T-cell (primary cell): ENCODE measurements at regions not wholly inside any gene's neighbourhood (a gene's known extent, or its start where the extent isn't known, plus 50 kb on each side); places are given as distances from the start of the nearest gene placed in this dataset.

Experiments used
- ATAC-seq, 4 experiments: fragments of 200-7000 bp in 3 of 4; fragments of 150-1000 bp in 1 of 4; cut with Tn5 transposase; replicated peaks in 1 of 4; 1 replicate in 3 of 4; 2 replicates in 1 of 4; pipeline ENCODE4 v1.10.0; 2021; ENCODE audit warnings: moderate library complexity in 3 of 4, mild to moderate bottlenecking in 2 of 4, moderate number of reproducible peaks in 1 of 4
- CTCF ChIA-PET, 2 donors: fragments of 300-600 bp; sonication (Branson Sonifier 250); formaldehyde crosslinking; loops; one replicate each; lab custom pipeline; 2022; ENCODE audit warnings: antibody characterized with exemption in 2 of 2; lab: Charles Lee
- POLR2A ChIA-PET, 2 donors: fragments of 300-600 bp; sonication (Branson Sonifier 250); formaldehyde crosslinking; loops; one replicate each; lab custom pipeline; 2022; ENCODE audit warnings: antibody characterized with exemption in 2 of 2; lab: Charles Lee
- DNase-seq, 35 experiments: peaks; one replicate each; pipeline versions ENCODE4 v3.0.0 to v3.0.0-alpha.2; 2013 to 2023
- H3K27ac ChIP-seq: one replicate; pipeline ENCODE4 v1.5.1; 2013; ENCODE audit warnings: low read length
- H3K27me3 ChIP-seq, 2 experiments: replicated peaks in 1 of 2; 1 replicate in 1 of 2; 2 replicates in 1 of 2; pipeline versions ENCODE4 v1.6.1 to v1.7.0; 2013; ENCODE audit warnings: low read length in 1 of 2, mixed read lengths in 1 of 2; ENCODE audit not compliant: control insufficient read depth in 2 of 2, insufficient read depth in 2 of 2; ENCODE audit errors: extremely low read depth in 1 of 2
- H3K36me3 ChIP-seq, 2 donors: 1 replicate in 1 of 2; 2 replicates in 1 of 2; pipeline versions ENCODE4 v1.6.1 to v1.7.0; 2013; ENCODE audit warnings: low read length in 1 of 2; ENCODE audit not compliant: control insufficient read depth in 2 of 2, insufficient read depth in 1 of 2; ENCODE audit errors: extremely low read depth in 1 of 2
- H3K4me1 ChIP-seq, 2 experiments: 1 replicate in 1 of 2; 2 replicates in 1 of 2; pipeline versions ENCODE4 v1.6.1 to v1.7.0; 2013; ENCODE audit warnings: low read length in 2 of 2, mixed read lengths in 1 of 2; ENCODE audit not compliant: insufficient read depth in 2 of 2, control insufficient read depth in 1 of 2; ENCODE audit errors: extremely low read depth in 1 of 2
- H3K4me3 ChIP-seq, 2 donors: 1 replicate in 1 of 2; 2 replicates in 1 of 2; pipeline versions ENCODE4 v1.5.1 to v1.7.0; 2013; ENCODE audit warnings: mild to moderate bottlenecking in 2 of 2, low read length in 1 of 2, moderate library complexity in 1 of 2; ENCODE audit not compliant: control insufficient read depth in 1 of 2; ENCODE audit errors: extremely low read depth in 1 of 2
- H3K9me3 ChIP-seq: 2 replicates; pipeline ENCODE4 v1.7.0; 2013
- H3K27ac Mint-ChIP-seq, 2 donors: one replicate each; pipeline ENCODE4 v1.8.0; 2020 to 2021; ENCODE audit warnings: mild to moderate bottlenecking in 2 of 2, mixed read lengths in 2 of 2
- H3K27me3 Mint-ChIP-seq, 2 donors: one replicate each; pipeline ENCODE4 v1.8.0; 2021 to 2022; ENCODE audit warnings: mixed read lengths in 2 of 2
- H3K36me3 Mint-ChIP-seq: one replicate; pipeline ENCODE4 v1.8.0; 2021; ENCODE audit warnings: mixed read lengths
- H3K4me1 Mint-ChIP-seq, 3 donors: one replicate each; pipeline ENCODE4 v1.8.0; 2020 to 2022; ENCODE audit warnings: mixed read lengths in 3 of 3, mild to moderate bottlenecking in 1 of 3
- H3K4me3 Mint-ChIP-seq, 3 donors: one replicate each; pipeline ENCODE4 v1.8.0; 2020 to 2022; ENCODE audit warnings: mild to moderate bottlenecking in 3 of 3, mixed read lengths in 3 of 3, moderate library complexity in 3 of 3
- H3K9me3 Mint-ChIP-seq, 3 donors: one replicate each; pipeline ENCODE4 v1.8.0; 2020 to 2022; ENCODE audit warnings: mixed read lengths in 3 of 3
- WGBS: methylation state at CpG from one replicate; pipeline ENCODE4 v1.1.5; 2013; ENCODE audit warnings: missing lambda C conversion rate; ENCODE audit not compliant: insufficient coverage; 5-methylcytosine and 5-hydroxymethylcytosine counted together

- peaks cover 2 to 20% (median 7%) of the 10 kb centered on the region in 3 donors for H3K9me3 Mint-ChIP-seq
- Histone ChIP-seq H3K36me3 (no peaks in the 10 kb centered on the region), H3K9me3 (no peaks in the 10 kb centered on the region), H3K27me3 (no peaks in the 10 kb centered on the region), H3K4me1 (no peaks in the 10 kb centered on the region), H3K27ac (no peak overlapping the region), H3K4me3 (no peak overlapping the region)
- H3K27me3 Mint-ChIP-seq: no peaks in the 10 kb centered on the region
- 68% methylated on average over 5 of the region's 8 CpGs for WGBS
- CTCF ChIA-PET: no interaction called here
- H3K27ac Mint-ChIP-seq: no peak overlapping the region
- POLR2A ChIA-PET: no interaction called here
- DNase-seq: no peak
- H3K4me3 Mint-ChIP-seq: no peak overlapping the region
- no peak for ATAC-seq
- H3K4me1 Mint-ChIP-seq: no peaks in the 10 kb centered on the region
- H3K36me3 Mint-ChIP-seq: no peaks in the 10 kb centered on the region
Observed at GRCh38 chr7:70952311-70952710, 179.6 kb upstream of the GALNT17 start.

- no peaks in the 10 kb centered on the region for H3K4me1 Mint-ChIP-seq
- 71% methylated on average over 4 of the region's 6 CpGs for WGBS
Observed at GRCh38 chr7:70953331-70953741, 178.6 kb upstream of the GALNT17 start.

DNA sequence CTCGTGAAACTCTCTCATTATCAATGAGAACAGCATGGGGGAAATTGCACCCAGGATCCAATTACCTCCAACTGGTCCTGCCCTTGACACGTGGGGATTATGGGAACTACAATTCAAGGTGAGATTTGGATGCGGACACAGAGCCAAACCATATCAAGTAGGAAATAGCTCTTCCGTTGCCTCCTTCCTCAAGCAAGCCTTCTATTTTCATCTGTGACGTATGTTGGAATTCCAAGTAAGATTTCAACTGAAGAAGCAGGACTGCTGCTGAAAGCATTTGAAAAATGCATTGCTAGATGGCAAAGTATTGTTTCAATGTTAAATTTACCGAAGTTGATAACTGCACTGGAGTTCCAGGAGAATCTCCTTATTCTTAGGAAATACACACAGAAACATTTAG lies 178.1 kb upstream of the GALNT17 start:
- Mint-ChIP-seq H3K36me3 (no peaks in the 10 kb centered on the region), H3K4me3 (no peak overlapping the region), H3K9me3 (peaks cover 5 to 9% (median 7%) of the 10 kb centered on the region in 3 donors), H3K4me1 (no peaks in the 10 kb centered on the region), H3K27me3 (no peaks in the 10 kb centered on the region), H3K27ac (no peak overlapping the region)
- no peak overlapping the region for H3K4me3 ChIP-seq
- H3K36me3 ChIP-seq: no peaks in the 10 kb centered on the region
- ATAC-seq (no peak), DNase-seq (no peak)
- H3K27me3 ChIP-seq: no peaks in the 10 kb centered on the region
- ChIA-PET POLR2A (no interaction called here), CTCF (no interaction called here)
- no peaks in the 10 kb centered on the region for H3K9me3 ChIP-seq
- no peak overlapping the region for H3K27ac ChIP-seq
- no peaks in the 10 kb centered on the region for H3K4me1 ChIP-seq
- no CpG with 5 or more reads among the region's 6 CpGs for WGBS

More at GRCh38 chr7:70953331-70953741, 178.6 kb upstream of the GALNT17 start:
- Histone ChIP-seq H3K36me3 (no peaks in the 10 kb centered on the region), H3K4me1 (no peaks in the 10 kb centered on the region), H3K27me3 (no peaks in the 10 kb centered on the region), H3K9me3 (no peaks in the 10 kb centered on the region), H3K4me3 (no peak overlapping the region), H3K27ac (no peak overlapping the region)
- H3K36me3 Mint-ChIP-seq: no peaks in the 10 kb centered on the region
- no peak for DNase-seq
- ChIA-PET CTCF (no interaction called here), POLR2A (no interaction called here)
- ATAC-seq: no peak
- no peak overlapping the region for H3K27ac Mint-ChIP-seq
- no peaks in the 10 kb centered on the region for H3K27me3 Mint-ChIP-seq
- peaks cover 2 to 13% (median 7%) of the 10 kb centered on the region in 3 donors for H3K9me3 Mint-ChIP-seq
- H3K4me3 Mint-ChIP-seq: no peak overlapping the region

GRCh38 chr7:70972693-70973092 lies 159.3 kb upstream of the GALNT17 start:
- Mint-ChIP-seq H3K4me1 (no peaks in the 10 kb centered on the region), H3K27me3 (no peaks in the 10 kb centered on the region), H3K4me3 (no peak overlapping the region), H3K27ac (no peak overlapping the region), H3K9me3 (peaks cover 0 to 21% (median 11%) of the 10 kb centered on the region in 3 donors), H3K36me3 (no peaks in the 10 kb centered on the region)
- CTCF ChIA-PET: no interaction called here
- POLR2A ChIA-PET: no interaction called here
- H3K9me3 ChIP-seq: no peaks in the 10 kb centered on the region
- DNase-seq: no peak
- ATAC-seq: no peak
- H3K4me3 ChIP-seq: no peak overlapping the region
- H3K36me3 ChIP-seq: no peaks in the 10 kb centered on the region
- H3K27ac ChIP-seq: no peak overlapping the region
- no peaks in the 10 kb centered on the region for H3K4me1 ChIP-seq
- peaks cover 0 to 4% of the 10 kb centered on the region in 2 experiments for H3K27me3 ChIP-seq

DNA sequence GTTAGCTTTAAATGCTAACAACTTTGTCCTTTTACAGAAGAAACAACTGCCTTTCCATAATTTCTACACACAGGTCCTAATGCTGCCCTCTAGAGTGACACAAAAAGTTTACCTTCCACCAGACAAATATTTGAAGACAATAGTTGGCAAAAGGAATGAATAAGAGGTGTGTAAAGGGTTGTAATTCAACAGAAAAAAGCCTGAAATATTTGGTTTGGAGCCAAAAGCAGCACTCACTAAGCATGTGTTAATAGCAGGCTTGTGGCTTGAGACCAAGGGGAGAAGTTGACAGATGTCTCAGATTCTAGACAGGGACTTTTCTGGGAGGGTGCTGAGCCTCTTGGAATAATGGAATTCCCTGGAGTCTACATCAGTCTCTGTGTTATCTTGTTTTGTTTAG lies 156.2 kb upstream of the GALNT17 start:
- ChIA-PET CTCF (no interaction called here), POLR2A (no interaction called here)
- Mint-ChIP-seq H3K27me3 (no peaks in the 10 kb centered on the region), H3K27ac (no peak overlapping the region), H3K4me1 (no peaks in the 10 kb centered on the region), H3K36me3 (no peaks in the 10 kb centered on the region), H3K9me3 (peaks cover 0 to 17% (median 7%) of the 10 kb centered on the region in 3 donors), H3K4me3 (no peak overlapping the region)
- DNase-seq: no peak
- Histone ChIP-seq H3K27ac (no peak overlapping the region), H3K36me3 (no peaks in the 10 kb centered on the region), H3K4me1 (no peaks in the 10 kb centered on the region), H3K27me3 (no peaks in the 10 kb centered on the region), H3K9me3 (no peaks in the 10 kb centered on the region), H3K4me3 (no peak overlapping the region)
- no peak for ATAC-seq

GRCh38 chr7:70986297-70986696 lies 145.6 kb upstream of the GALNT17 start:
- no peak for DNase-seq
- H3K27me3 ChIP-seq: no peaks in the 10 kb centered on the region
- ChIA-PET POLR2A (no interaction called here), CTCF (no interaction called here)
- no peaks in the 10 kb centered on the region for H3K36me3 Mint-ChIP-seq
- no peak overlapping the region for H3K4me3 ChIP-seq
- no peaks in the 10 kb centered on the region for H3K4me1 Mint-ChIP-seq
- H3K27ac Mint-ChIP-seq: no peak overlapping the region
- 82% methylated on average over 2 of the region's 2 CpGs for WGBS
- no peaks in the 10 kb centered on the region for H3K4me1 ChIP-seq
- H3K27me3 Mint-ChIP-seq: no peaks in the 10 kb centered on the region
- no peaks in the 10 kb centered on the region for H3K36me3 ChIP-seq
- no peak for ATAC-seq
- no peaks in the 10 kb centered on the region for H3K9me3 ChIP-seq
- H3K27ac ChIP-seq: no peak overlapping the region
- H3K9me3 Mint-ChIP-seq: peaks cover 6 to 21% (median 19%) of the 10 kb centered on the region in 3 donors
- no peak overlapping the region for H3K4me3 Mint-ChIP-seq

DNA sequence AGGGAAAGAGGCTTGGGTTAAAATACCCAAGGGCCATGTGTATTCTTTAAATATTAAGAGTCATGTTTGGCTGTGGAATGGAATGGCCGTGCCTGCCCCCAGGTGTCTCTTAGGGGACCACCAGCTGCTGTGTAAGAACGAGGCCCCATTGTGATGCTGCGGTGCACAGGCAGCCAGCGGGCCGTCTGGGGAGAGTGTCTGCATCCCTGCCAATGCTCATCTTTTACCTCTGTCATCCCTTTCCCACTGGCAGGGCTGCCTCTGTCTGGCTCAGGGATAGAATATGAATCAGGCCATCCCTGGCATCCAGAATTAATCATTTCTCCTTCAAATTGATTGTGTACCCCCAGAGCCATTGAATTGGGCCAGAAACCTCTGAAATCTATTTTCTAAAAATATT lies 137.8 kb upstream of the GALNT17 start:
- no peak overlapping the region for H3K4me3 ChIP-seq
- CTCF ChIA-PET: no interaction called here
- Mint-ChIP-seq H3K27me3 (no peaks in the 10 kb centered on the region), H3K36me3 (no peaks in the 10 kb centered on the region), H3K4me1 (no peaks in the 10 kb centered on the region), H3K27ac (no peak overlapping the region), H3K4me3 (no peak overlapping the region), H3K9me3 (peaks cover 7 to 22% (median 20%) of the 10 kb centered on the region in 3 donors)
- H3K36me3 ChIP-seq: no peaks in the 10 kb centered on the region
- H3K27ac ChIP-seq: no peak overlapping the region
- POLR2A ChIA-PET: no interaction called here
- WGBS: 56% methylated on average over 5 of the region's 5 CpGs
- no peak for ATAC-seq
- no peak for DNase-seq
- H3K27me3 ChIP-seq: no peaks in the 10 kb centered on the region
- H3K4me1 ChIP-seq: no peaks in the 10 kb centered on the region
- H3K9me3 ChIP-seq: no peaks in the 10 kb centered on the region
